ENCODE measurements at regions not wholly inside any gene's neighbourhood (a gene's known extent, or its start where the extent isn't known, plus 50 kb on each side); places are given as distances from the start of the nearest gene placed in this dataset.

GRCh38 chr2:129721846-129722245 lies 257.6 kb upstream of the RAB6C start:
- WGBS, 3 donors: 72 to 76% (median 73%) methylated on average over 10 to 15 of the region's 15 CpGs
- Histone ChIP-seq H3K4me1 (no peaks in the 10 kb centered on the region), H3K27ac (no peak overlapping the region), H3K4me3 (no peak overlapping the region), H3K36me3 (ENCODE audit: insufficient read depth in 1 of 2, low read depth in 1 of 2) (no peaks in the 10 kb centered on the region), H3K9me3 (no peaks in the 10 kb centered on the region), H3K27me3 (ENCODE audit: insufficient read depth in 3 of 3, low read length in 2 of 3) (peaks cover 0 to 11% (median 0%) of the 10 kb centered on the region in 3 donors)
- no peak for TF ChIP-seq CTCF (IDR thresholded peaks at IDR 0.05)
- no peak for ATAC-seq
- intact Hi-C loops (cut with DNase I): no loop called here
- no peak for DNase-seq

GRCh38 chr2:129722306-129723019 lies 257.0 kb upstream of the RAB6C start:
- no peak for ATAC-seq
- Histone ChIP-seq H3K4me3 (no peak overlapping the region), H3K36me3 (ENCODE audit: insufficient read depth in 1 of 2, low read depth in 1 of 2) (no peaks in the 10 kb centered on the region), H3K9me3 (no peaks in the 10 kb centered on the region), H3K27me3 (ENCODE audit: insufficient read depth in 3 of 3, low read length in 2 of 3) (peaks cover 0 to 9% (median 0%) of the 10 kb centered on the region in 3 donors), H3K27ac (no peak overlapping the region), H3K4me1 (no peaks in the 10 kb centered on the region)
- TF ChIP-seq CTCF (IDR thresholded peaks at IDR 0.05): no peak
- no peak for DNase-seq
- WGBS, 3 donors: 61 to 71% (median 65%) methylated on average over 20 of the region's 20 CpGs
- intact Hi-C loops (cut with DNase I): no loop called here

- Histone ChIP-seq H3K27ac (no peak overlapping the region), H3K9me3 (no peaks in the 10 kb centered on the region), H3K4me3 (no peak overlapping the region), H3K27me3 (ENCODE audit: insufficient read depth in 3 of 3, low read length in 2 of 3) (peaks cover 0 to 6% (median 2%) of the 10 kb centered on the region in 3 donors), H3K4me1 (no peaks in the 10 kb centered on the region), H3K36me3 (ENCODE audit: insufficient read depth in 1 of 2, low read depth in 1 of 2) (no peaks in the 10 kb centered on the region)
- intact Hi-C loops (cut with DNase I): no loop called here
- 58 to 70% (median 59%) methylated on average over 11 to 13 of the region's 13 CpGs for WGBS, 3 donors
- no peak for DNase-seq
- TF ChIP-seq CTCF (IDR thresholded peaks at IDR 0.05): no peak
- no peak for ATAC-seq
Measured at GRCh38 chr2:129723277-129724020, 256.0 kb upstream of the RAB6C start.

- Histone ChIP-seq H3K27ac (no peak overlapping the region), H3K9me3 (no peaks in the 10 kb centered on the region), H3K4me1 (no peaks in the 10 kb centered on the region), H3K36me3 (ENCODE audit: insufficient read depth in 1 of 2, low read depth in 1 of 2) (no peaks in the 10 kb centered on the region), H3K27me3 (ENCODE audit: insufficient read depth in 3 of 3, low read length in 2 of 3) (peaks cover 0 to 6% (median 2%) of the 10 kb centered on the region in 3 donors), H3K4me3 (no peak overlapping the region)
- no peak for DNase-seq
- intact Hi-C loops (cut with DNase I): no loop called here
- WGBS, 3 donors: 79 to 87% (median 80%) methylated on average over 10 of the region's 10 CpGs
- ATAC-seq: no peak
- no peak for TF ChIP-seq CTCF (IDR thresholded peaks at IDR 0.05)
Measured at GRCh38 chr2:129724021-129724757, 255.3 kb upstream of the RAB6C start.

Data from psoas muscle (tissue), 7 donors.